Hepatocyte (in vitro differentiated cells): ENCODE measurements at regions not wholly inside any gene's neighbourhood (a gene's known extent, or its start where the extent isn't known, plus 50 kb on each side); places are given as distances from the start of the nearest gene placed in this dataset.

Experiments
- DNase-seq: peaks from one replicate; pipeline ENCODE4 v3.0.0-alpha.2; 2016; ENCODE audit warnings: low spot score
- H2AFZ ChIP-seq: fragments of 200-600 bp; sonication (generic); 2 replicates; pipeline ENCODE4 v1.6.0; 2016; ENCODE audit warnings: antibody characterized with exemption, mild to moderate bottlenecking
- H3K27ac ChIP-seq: fragments of 200-600 bp; sonication (generic); 2 replicates; pipeline ENCODE4 v1.5.1; 2016; ENCODE audit warnings: mild to moderate bottlenecking
- H3K27me3 ChIP-seq: fragments of 200-600 bp; sonication (generic); 2 replicates; pipeline ENCODE4 v1.6.1; 2016
- H3K36me3 ChIP-seq: fragments of 200-600 bp; sonication (generic); replicated peaks from 2 replicates; pipeline ENCODE4 v1.5.1; 2016; ENCODE audit warnings: low read depth; ENCODE audit not compliant: insufficient read depth
- H3K4me1 ChIP-seq: fragments of 200-600 bp; sonication (generic); 2 replicates; pipeline ENCODE4 v1.5.1; 2016; ENCODE audit warnings: mild to moderate bottlenecking, moderate library complexity; ENCODE audit not compliant: insufficient read depth
- H3K4me2 ChIP-seq: fragments of 200-600 bp; sonication (generic); 2 replicates; pipeline ENCODE4 v1.6.0; 2016
- H3K4me3 ChIP-seq: fragments of 200-600 bp; sonication (generic); 2 replicates; pipeline ENCODE4 v1.5.1; 2016; ENCODE audit warnings: mild to moderate bottlenecking
- H3K79me2 ChIP-seq: fragments of 200-600 bp; sonication (generic); 2 replicates; pipeline ENCODE4 v1.6.0; 2017; ENCODE audit warnings: mild to moderate bottlenecking
- H3K9me2 ChIP-seq: fragments of 200-600 bp; sonication (generic); replicated peaks from 2 replicates; pipeline ENCODE4 v1.6.0; 2017; ENCODE audit warnings: mild to moderate bottlenecking; ENCODE audit not compliant: insufficient read depth
- H3K9me3 ChIP-seq: fragments of 200-600 bp; sonication (generic); 2 replicates; pipeline ENCODE4 v1.5.1; 2016; ENCODE audit warnings: low read depth, mild to moderate bottlenecking
- H4K20me1 ChIP-seq: fragments of 200-600 bp; sonication (generic); 2 replicates; pipeline ENCODE4 v1.6.0; 2016; ENCODE audit warnings: mild to moderate bottlenecking; ENCODE audit not compliant: insufficient read depth, poor library complexity, severe bottlenecking
- EZH2 ChIP-seq: fragments of 200-600 bp; sonication (generic); IDR thresholded peaks from 2 replicates; pipeline ENCODE4 v1.6.1; 2016; ENCODE audit warnings: antibody characterized with exemption, mild to moderate bottlenecking, borderline replicate concordance
- EZH2phosphoT487 ChIP-seq: fragments of 200-600 bp; sonication (generic); IDR thresholded peaks from one replicate; pipeline ENCODE4 v1.6.1; 2018; ENCODE audit warnings: antibody characterized with exemption, mild to moderate bottlenecking, low read depth, moderate library complexity; ENCODE audit not compliant: unreplicated experiment, severe bottlenecking
- WGBS: methylation state at CpG from one replicate; pipeline ENCODE4 v1.1.6; 2016; ENCODE audit warnings: low lambda C conversion rate; ENCODE audit errors: missing lambda C conversion rate; 5-methylcytosine and 5-hydroxymethylcytosine counted together
- TF ChIP-seq, protein P1 (sequence below): fragments of 200-600 bp; sonication (generic); IDR thresholded peaks from 2 replicates; pipeline ENCODE4 v1.5.1; 2016; ENCODE audit warnings: antibody characterized with exemption, mild to moderate bottlenecking; ENCODE audit not compliant: poor library complexity

DNA sequence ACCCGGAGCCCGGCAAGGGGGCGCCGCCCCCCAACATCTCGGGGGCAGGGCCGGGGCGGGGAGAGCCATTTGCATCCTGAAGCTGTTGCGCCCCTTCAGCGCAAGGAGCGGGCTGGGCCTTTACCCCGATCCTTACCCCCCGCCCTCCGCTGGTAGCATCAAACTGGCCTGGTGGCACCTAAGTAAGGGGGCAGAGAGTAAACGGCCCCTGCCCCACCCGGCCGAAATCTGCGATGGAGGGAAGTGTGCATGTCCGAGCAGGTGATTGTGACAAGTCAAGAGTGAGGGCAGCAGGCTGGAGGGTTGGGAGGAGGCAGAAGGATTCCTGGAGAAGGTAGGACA lies 101.2 kb downstream of the ESM1 start:
- no peak for DNase-seq
- Histone ChIP-seq H3K79me2 (no peaks in the 10 kb centered on the region), H3K4me1 (no peaks in the 10 kb centered on the region), H4K20me1 (no peaks in the 10 kb centered on the region), H3K9me3 (no peaks in the 10 kb centered on the region), H3K9me2 (no peaks in the 10 kb centered on the region), H3K4me2 (peak overlapping the region; percentile 96), H2AFZ (peak overlapping the region; percentile 41), H3K27ac (no peak overlapping the region), H3K4me3 (peak overlapping the region; percentile 8), H3K27me3 (peaks cover 23% of the 10 kb centered on the region), H3K36me3 (no peaks in the 10 kb centered on the region)
- WGBS = 36% methylated on average over 7 of the region's 18 CpGs
- TF ChIP-seq, protein P1, sequence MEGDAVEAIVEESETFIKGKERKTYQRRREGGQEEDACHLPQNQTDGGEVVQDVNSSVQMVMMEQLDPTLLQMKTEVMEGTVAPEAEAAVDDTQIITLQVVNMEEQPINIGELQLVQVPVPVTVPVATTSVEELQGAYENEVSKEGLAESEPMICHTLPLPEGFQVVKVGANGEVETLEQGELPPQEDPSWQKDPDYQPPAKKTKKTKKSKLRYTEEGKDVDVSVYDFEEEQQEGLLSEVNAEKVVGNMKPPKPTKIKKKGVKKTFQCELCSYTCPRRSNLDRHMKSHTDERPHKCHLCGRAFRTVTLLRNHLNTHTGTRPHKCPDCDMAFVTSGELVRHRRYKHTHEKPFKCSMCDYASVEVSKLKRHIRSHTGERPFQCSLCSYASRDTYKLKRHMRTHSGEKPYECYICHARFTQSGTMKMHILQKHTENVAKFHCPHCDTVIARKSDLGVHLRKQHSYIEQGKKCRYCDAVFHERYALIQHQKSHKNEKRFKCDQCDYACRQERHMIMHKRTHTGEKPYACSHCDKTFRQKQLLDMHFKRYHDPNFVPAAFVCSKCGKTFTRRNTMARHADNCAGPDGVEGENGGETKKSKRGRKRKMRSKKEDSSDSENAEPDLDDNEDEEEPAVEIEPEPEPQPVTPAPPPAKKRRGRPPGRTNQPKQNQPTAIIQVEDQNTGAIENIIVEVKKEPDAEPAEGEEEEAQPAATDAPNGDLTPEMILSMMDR = no peak
- TF ChIP-seq EZH2 = peak; percentile 17
- TF ChIP-seq EZH2phosphoT487 = no peak

DNA sequence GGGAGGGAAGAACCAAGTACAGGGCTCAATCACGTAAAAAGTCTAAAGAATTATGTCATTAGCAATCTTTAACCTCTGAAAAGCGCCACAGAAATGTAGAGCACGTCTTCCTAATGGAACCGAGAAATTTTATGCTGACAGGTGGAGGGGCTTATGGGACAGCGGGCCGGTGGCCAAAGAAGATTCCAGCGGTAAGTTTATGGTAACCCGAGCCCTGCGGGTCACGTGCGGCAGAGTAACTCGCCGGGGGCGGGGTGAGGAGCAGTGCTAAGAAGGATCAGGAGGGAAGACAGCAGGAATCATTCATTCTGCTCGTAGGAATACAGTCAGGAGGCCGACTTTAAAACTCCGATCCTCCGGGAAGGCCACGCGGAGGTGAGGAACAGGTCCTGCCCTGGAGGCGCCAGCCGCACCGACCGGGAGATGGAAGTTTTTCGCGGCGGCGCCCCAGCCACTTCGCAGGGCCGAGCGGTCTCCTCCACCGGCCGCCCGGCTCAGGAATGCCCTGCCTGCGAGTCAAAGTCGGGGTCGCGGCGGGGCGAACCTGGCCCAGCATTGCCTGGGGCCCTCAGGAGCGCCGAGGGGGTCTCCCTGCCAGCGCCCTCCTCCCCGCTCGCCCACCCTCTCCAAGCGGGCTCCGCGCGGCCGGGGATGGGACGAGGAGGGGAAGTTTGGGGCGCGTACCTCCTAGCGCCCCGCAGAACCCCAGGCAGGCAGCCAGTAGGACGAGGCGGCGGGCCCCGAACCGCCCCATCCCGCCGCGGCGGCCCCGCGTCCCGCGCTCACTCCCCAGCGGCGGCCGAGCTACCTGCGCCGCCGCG lies 101.8 kb downstream of the ESM1 start:
- Histone ChIP-seq H3K4me1 (no peaks in the 10 kb centered on the region), H3K4me2 (peak overlapping the region; percentile 96), H3K9me2 (no peaks in the 10 kb centered on the region), H3K36me3 (no peaks in the 10 kb centered on the region), H3K9me3 (no peaks in the 10 kb centered on the region), H2AFZ (peak overlapping the region; percentile 41), H3K79me2 (no peaks in the 10 kb centered on the region), H3K27ac (no peak overlapping the region), H4K20me1 (no peaks in the 10 kb centered on the region), H3K27me3 (peaks cover 23% of the 10 kb centered on the region), H3K4me3 (peak overlapping the region; percentile 8)
- 3% methylated on average over 69 of the region's 75 CpGs for WGBS
- DNase-seq = peak; percentile 79
- TF ChIP-seq EZH2 (peak; percentile 84), EZH2phosphoT487 (no peak)

DNA sequence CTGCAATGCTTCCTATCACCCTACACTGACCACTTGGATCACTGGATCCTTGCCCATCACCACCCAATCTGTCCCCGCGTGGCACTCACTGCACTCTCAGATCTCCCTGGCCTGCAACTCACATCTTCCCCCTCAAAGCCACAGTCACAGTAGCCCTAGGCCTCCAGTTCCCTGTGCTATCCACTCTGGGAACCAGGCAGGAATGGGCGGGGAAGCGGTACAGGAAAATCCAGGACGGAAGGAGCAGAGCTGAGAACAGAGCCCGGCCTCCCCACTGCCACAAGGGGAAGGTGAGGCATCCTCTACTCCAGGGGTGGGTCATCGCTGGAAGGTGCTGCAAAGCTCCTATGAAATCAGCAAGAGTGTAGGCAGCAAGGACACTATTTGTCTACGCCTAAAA lies 102.6 kb downstream of the ESM1 start:
- no peaks in the 10 kb centered on the region for H3K9me3 ChIP-seq
- H3K9me2 ChIP-seq = no peaks in the 10 kb centered on the region
- no peak overlapping the region for H3K4me3 ChIP-seq
- peak overlapping the region; percentile 96 for H3K4me2 ChIP-seq
- no peaks in the 10 kb centered on the region for H3K4me1 ChIP-seq
- no peak overlapping the region for H2AFZ ChIP-seq
- no peak overlapping the region for H3K27ac ChIP-seq
- H4K20me1 ChIP-seq = no peaks in the 10 kb centered on the region
- H3K79me2 ChIP-seq = no peaks in the 10 kb centered on the region
- no peaks in the 10 kb centered on the region for H3K36me3 ChIP-seq
- peaks cover 23% of the 10 kb centered on the region for H3K27me3 ChIP-seq
- TF ChIP-seq EZH2phosphoT487 (no peak), EZH2 (no peak)
- TF ChIP-seq, protein P1 = no peak
- 85% methylated on average over 8 of the region's 8 CpGs for WGBS
- DNase-seq = no peak

DNA sequence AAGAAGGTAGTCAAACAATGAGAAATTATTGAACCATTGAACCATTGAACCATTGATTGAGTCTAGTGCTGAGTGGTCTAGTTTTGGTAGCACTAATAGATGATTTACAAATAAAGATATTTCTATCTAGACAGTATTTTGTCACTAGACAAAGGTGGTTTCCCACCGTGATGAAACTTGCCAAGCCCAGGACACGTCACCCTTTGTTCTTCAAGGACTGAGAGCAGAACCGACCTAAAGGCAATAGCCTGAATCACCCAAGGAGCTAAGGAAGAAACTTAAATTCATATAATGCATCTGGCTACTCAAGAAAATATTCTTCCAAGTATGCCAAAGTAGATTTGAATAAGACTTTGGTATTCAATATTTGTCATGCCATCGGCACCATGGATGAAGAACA lies 103.3 kb downstream of the ESM1 start:
- Histone ChIP-seq H3K4me1 (peaks cover 1% of the 10 kb centered on the region), H3K27me3 (peaks cover 23% of the 10 kb centered on the region), H3K79me2 (no peaks in the 10 kb centered on the region), H2AFZ (no peak overlapping the region), H3K9me2 (no peaks in the 10 kb centered on the region), H4K20me1 (no peaks in the 10 kb centered on the region), H3K27ac (no peak overlapping the region), H3K9me3 (no peaks in the 10 kb centered on the region), H3K36me3 (no peaks in the 10 kb centered on the region), H3K4me3 (no peak overlapping the region), H3K4me2 (no peak overlapping the region)
- 70% methylated on average over 4 of the region's 4 CpGs for WGBS
- DNase-seq = no peak
- TF ChIP-seq, protein P1 = no peak
- TF ChIP-seq EZH2 (no peak), EZH2phosphoT487 (no peak)
